Mesendoderm (in vitro differentiated cells): ENCODE measurements at regions not wholly inside any gene's neighbourhood (a gene's known extent, or its start where the extent isn't known, plus 50 kb on each side); places are given as distances from the start of the nearest gene placed in this dataset.
A peak's percentile ranks its signal among the peaks of the same experiment; 100 is the strongest.

Experiments used
- DNase-seq: peaks from one replicate; pipeline ENCODE4 v3.0.0; 2013
- H2AK5ac ChIP-seq: 2 replicates; pipeline ENCODE4 v1.6.1; 2013; ENCODE audit warnings: low read length, inconsistent platforms
- H2BK120ac ChIP-seq: 2 replicates; pipeline ENCODE4 v1.6.1; 2013; ENCODE audit warnings: low read depth, mild to moderate bottlenecking, low read length, moderate library complexity, mixed read lengths
- H2BK15ac ChIP-seq: replicated peaks from 2 replicates; pipeline ENCODE4 v1.6.1; 2013; ENCODE audit warnings: low read depth, mild to moderate bottlenecking, moderate library complexity
- H2BK5ac ChIP-seq: 2 replicates; pipeline ENCODE4 v1.6.1; 2013; ENCODE audit warnings: low read length, inconsistent platforms
- H3K18ac ChIP-seq: 2 replicates; pipeline ENCODE4 v1.6.1; 2013; ENCODE audit warnings: mild to moderate bottlenecking, low read length, mixed read lengths
- H3K23ac ChIP-seq: one replicate; pipeline ENCODE4 v1.6.1; 2013; ENCODE audit warnings: low read length
- H3K27ac ChIP-seq: 2 replicates; pipeline ENCODE4 v1.5.1; 2013; ENCODE audit warnings: low read depth, mild to moderate bottlenecking, inconsistent platforms, low read length, moderate library complexity
- H3K27me3 ChIP-seq: 2 replicates; pipeline ENCODE4 v1.6.1; 2013; ENCODE audit warnings: low read length, control low read depth, mild to moderate bottlenecking, inconsistent platforms; ENCODE audit not compliant: insufficient read depth, poor library complexity
- H3K36me3 ChIP-seq: 2 replicates; pipeline ENCODE4 v1.6.1; 2013; ENCODE audit warnings: low read length, inconsistent platforms; ENCODE audit not compliant: control insufficient read depth, insufficient read depth
- H3K4ac ChIP-seq: one replicate; pipeline ENCODE4 v1.6.1; 2013; ENCODE audit warnings: low read depth, mild to moderate bottlenecking, low read length, moderate library complexity
- H3K4me1 ChIP-seq: 2 replicates; pipeline ENCODE4 v1.6.1; 2013; ENCODE audit warnings: low read depth, low read length, inconsistent platforms; ENCODE audit not compliant: control insufficient read depth
- H3K4me2 ChIP-seq: 2 replicates; pipeline ENCODE4 v1.6.1; 2013; ENCODE audit warnings: low read length
- H3K4me3 ChIP-seq: 2 replicates; pipeline ENCODE4 v1.5.1; 2013; ENCODE audit warnings: mild to moderate bottlenecking, low read length
- H3K56ac ChIP-seq: one replicate; pipeline ENCODE4 v1.6.1; 2013; ENCODE audit warnings: low read length
- H3K79me1 ChIP-seq: 2 replicates; pipeline ENCODE4 v1.6.1; 2013; ENCODE audit warnings: low read length, inconsistent platforms
- H3K79me2 ChIP-seq: 2 replicates; pipeline ENCODE4 v1.6.1; 2013; ENCODE audit warnings: mild to moderate bottlenecking, low read length; ENCODE audit not compliant: control insufficient read depth, insufficient read depth
- H3K9ac ChIP-seq: 2 replicates; pipeline ENCODE4 v1.6.1; 2013; ENCODE audit warnings: low read length, inconsistent platforms
- H4K5ac ChIP-seq: one replicate; pipeline ENCODE4 v1.6.1; 2013; ENCODE audit warnings: low read length
- H4K8ac ChIP-seq: one replicate; pipeline ENCODE4 v1.6.1; 2013; ENCODE audit warnings: low read depth, mild to moderate bottlenecking, control low read depth, low read length, moderate library complexity
- WGBS: extraction: QIAGEN DNeasy Blood & Tissue Kit; methylation state at CpG from one replicate; pipeline ENCODE4 v1.1.7; 2013; ENCODE audit warnings: low lambda C conversion rate, missing lambda C conversion rate; ENCODE audit not compliant: insufficient coverage; ENCODE audit errors: extremely low coverage; 5-methylcytosine and 5-hydroxymethylcytosine counted together

DNA sequence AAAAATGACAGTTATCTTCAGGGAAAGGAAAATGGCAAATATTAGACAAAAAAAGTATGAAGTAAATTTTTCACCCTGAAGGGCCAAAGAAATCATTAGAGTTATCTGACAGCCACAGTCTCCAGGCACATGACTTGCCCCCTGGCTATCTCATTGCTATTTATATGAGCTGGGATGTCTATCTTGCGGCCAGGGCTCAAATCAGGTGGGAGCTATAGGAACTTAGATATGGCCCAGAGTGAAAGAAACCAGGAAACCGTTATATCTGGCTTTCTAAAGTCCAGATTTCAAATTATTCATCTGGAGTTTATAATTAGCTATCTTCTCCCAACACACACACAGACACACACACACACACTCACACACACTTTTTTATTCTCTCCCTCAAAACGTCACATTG lies 135.3 kb upstream of the EEF1E1 start:
- Histone ChIP-seq H3K36me3 (no peaks in the 10 kb centered on the region), H3K27ac (no peak overlapping the region), H3K4me1 (no peaks in the 10 kb centered on the region), H2BK5ac (no peak overlapping the region), H2BK15ac (no peak overlapping the region), H3K23ac (no peak overlapping the region), H3K27me3 (no peaks in the 10 kb centered on the region), H4K5ac (no peak overlapping the region), H2AK5ac (no peak overlapping the region), H3K79me1 (no peaks in the 10 kb centered on the region), H4K8ac (no peak overlapping the region), H3K4me2 (no peak overlapping the region), H3K56ac (no peak overlapping the region), H3K18ac (no peak overlapping the region), H3K79me2 (no peaks in the 10 kb centered on the region), H3K9ac (no peak overlapping the region), H3K4me3 (no peak overlapping the region), H2BK120ac (no peak overlapping the region), H3K4ac (no peak overlapping the region)
- 100% methylated on average over 1 of the region's 3 CpGs for WGBS
- no peak for DNase-seq

DNA sequence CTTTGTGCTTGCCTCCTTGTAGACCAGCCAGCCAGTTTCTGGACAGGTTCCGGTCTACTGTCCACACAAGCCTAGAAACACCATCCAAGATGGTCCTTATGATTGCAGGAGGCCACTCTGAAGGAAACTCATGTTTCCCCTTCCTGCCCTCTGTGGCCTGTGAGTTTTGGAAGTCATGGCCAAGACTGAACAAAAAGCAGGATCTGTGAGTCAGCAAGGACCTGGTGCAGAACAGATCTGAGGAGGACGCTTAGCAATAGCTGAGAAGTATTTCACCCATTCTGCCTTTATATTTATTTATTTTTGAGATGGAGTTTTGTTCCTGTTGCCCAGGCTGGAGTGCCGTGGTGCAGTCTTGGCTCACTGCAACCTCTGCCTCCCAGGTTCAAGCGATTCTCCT lies 134.6 kb upstream of the EEF1E1 start:
- Histone ChIP-seq H3K79me1 (no peaks in the 10 kb centered on the region), H2BK15ac (no peak overlapping the region), H4K5ac (no peak overlapping the region), H3K18ac (no peak overlapping the region), H3K23ac (no peak overlapping the region), H3K4me3 (no peak overlapping the region), H2BK5ac (no peak overlapping the region), H2AK5ac (no peak overlapping the region), H3K27ac (no peak overlapping the region), H3K4ac (no peak overlapping the region), H3K27me3 (no peaks in the 10 kb centered on the region), H2BK120ac (no peak overlapping the region), H3K4me1 (no peaks in the 10 kb centered on the region), H3K56ac (no peak overlapping the region), H3K9ac (no peak overlapping the region), H3K79me2 (no peaks in the 10 kb centered on the region), H3K4me2 (no peak overlapping the region), H4K8ac (no peak overlapping the region), H3K36me3 (no peaks in the 10 kb centered on the region)
- no CpG with 5 or more reads among the region's 4 CpGs for WGBS
- DNase-seq: no peak

DNA sequence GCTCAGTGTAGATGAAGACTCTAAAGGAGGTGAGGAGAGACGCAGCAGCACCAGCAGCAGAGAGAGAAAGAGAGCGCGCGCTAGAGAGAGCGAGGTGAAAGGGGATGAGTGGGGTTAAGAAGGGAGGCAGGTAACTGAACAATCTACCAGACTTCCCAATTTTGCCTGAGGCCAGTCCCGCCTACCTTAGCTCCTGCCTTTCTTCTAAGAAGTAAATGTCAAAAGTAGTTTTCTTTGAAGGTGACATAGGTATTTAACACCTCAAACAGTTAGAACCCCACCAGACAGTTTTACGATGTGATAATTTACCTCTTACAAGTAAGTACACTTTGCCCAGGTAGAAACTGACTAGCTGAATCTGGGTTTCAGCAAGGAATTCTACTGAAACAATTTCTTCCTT lies 132.0 kb upstream of the EEF1E1 start:
- Histone ChIP-seq H3K56ac (no peak overlapping the region), H3K4me1 (no peaks in the 10 kb centered on the region), H3K4ac (no peak overlapping the region), H3K79me1 (no peaks in the 10 kb centered on the region), H3K4me2 (no peak overlapping the region), H4K5ac (no peak overlapping the region), H3K4me3 (no peak overlapping the region), H2AK5ac (no peak overlapping the region), H3K36me3 (no peaks in the 10 kb centered on the region), H3K27ac (no peak overlapping the region), H2BK120ac (no peak overlapping the region), H3K18ac (no peak overlapping the region), H2BK15ac (no peak overlapping the region), H2BK5ac (no peak overlapping the region), H4K8ac (no peak overlapping the region), H3K79me2 (no peaks in the 10 kb centered on the region), H3K23ac (no peak overlapping the region), H3K9ac (no peak overlapping the region), H3K27me3 (no peaks in the 10 kb centered on the region)
- no CpG with 5 or more reads among the region's 7 CpGs for WGBS
- DNase-seq: peak; percentile 69

DNA sequence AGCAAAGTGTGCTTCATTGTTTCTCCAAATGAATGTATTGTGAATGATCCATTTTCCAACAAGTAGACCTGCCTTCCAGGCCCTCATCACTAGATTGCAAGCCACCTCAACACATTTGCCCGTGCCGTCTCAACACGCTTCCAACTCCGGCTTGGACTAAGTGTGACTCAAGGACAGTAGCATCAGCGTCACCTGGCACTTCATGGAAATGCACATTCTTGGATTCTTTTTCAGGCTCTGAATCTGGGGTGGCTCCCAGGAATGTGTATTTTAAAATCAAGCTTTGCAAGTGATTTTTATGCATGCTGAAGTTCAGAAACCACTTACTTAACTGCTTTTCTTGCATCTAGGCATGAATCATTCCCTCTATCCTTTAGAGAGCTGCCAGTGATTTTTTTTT lies 129.6 kb upstream of the EEF1E1 start:
- no peaks in the 10 kb centered on the region for H3K79me2 ChIP-seq
- DNase-seq: no peak
- H3K27me3 ChIP-seq: no peaks in the 10 kb centered on the region
- no peak overlapping the region for H3K18ac ChIP-seq
- H2AK5ac ChIP-seq: no peak overlapping the region
- H4K5ac ChIP-seq: no peak overlapping the region
- H3K56ac ChIP-seq: no peak overlapping the region
- no peaks in the 10 kb centered on the region for H3K36me3 ChIP-seq
- H3K4ac ChIP-seq: no peak overlapping the region
- H3K4me3 ChIP-seq: no peak overlapping the region
- H2BK15ac ChIP-seq: no peak overlapping the region
- no CpG with 5 or more reads among the region's 5 CpGs for WGBS
- H3K23ac ChIP-seq: no peak overlapping the region
- no peak overlapping the region for H3K27ac ChIP-seq
- H3K79me1 ChIP-seq: no peaks in the 10 kb centered on the region
- H3K4me1 ChIP-seq: no peaks in the 10 kb centered on the region
- no peak overlapping the region for H3K4me2 ChIP-seq
- H2BK5ac ChIP-seq: no peak overlapping the region
- no peak overlapping the region for H3K9ac ChIP-seq
- no peak overlapping the region for H4K8ac ChIP-seq
- H2BK120ac ChIP-seq: no peak overlapping the region

DNA sequence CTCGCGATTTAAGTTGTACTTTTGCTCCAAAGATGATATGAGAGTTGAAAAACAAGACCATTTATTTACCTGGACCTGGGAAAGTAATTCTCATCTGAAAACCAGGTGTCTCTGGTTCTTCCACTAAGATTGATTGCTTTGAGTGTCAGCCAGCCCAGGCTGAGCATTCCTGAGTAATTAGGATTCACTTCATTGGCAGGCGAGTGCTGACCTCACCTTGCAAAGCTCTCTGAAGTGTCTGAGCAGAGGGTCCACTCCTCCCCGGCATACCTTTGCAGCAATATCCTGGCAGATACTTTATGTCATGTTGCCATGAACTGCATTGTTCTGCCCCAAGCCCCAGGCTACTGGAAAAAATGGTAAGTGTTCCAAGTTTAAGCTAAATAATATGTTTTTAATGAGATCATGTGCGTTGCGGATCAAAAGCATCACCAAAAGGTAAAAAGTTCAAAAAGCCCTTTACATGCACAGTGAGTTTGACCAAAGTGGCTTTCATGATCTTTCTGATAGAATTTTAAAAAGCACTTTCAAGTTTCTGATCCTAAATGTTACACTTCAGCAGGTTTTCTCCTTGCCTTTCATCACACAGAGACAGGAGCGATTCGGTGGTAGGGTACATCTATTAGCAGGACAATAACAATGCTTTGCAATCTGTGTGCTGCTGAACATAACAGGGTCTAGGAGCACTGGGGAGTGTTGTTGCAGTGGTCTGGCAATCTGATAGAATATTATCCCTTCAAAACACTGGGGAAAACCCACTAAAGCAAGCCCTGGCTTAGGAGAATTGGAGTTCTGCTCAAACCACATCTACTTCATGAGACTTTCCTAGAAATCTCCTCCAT lies 127.8 kb upstream of the EEF1E1 start:
- Histone ChIP-seq H2BK120ac (no peak overlapping the region), H3K9ac (no peak overlapping the region), H4K8ac (no peak overlapping the region), H4K5ac (no peak overlapping the region), H3K23ac (no peak overlapping the region), H3K4me1 (no peaks in the 10 kb centered on the region), H3K18ac (no peak overlapping the region), H3K4me3 (no peak overlapping the region), H3K4ac (no peak overlapping the region), H3K79me2 (no peaks in the 10 kb centered on the region), H3K27me3 (no peaks in the 10 kb centered on the region), H2BK5ac (no peak overlapping the region), H2BK15ac (no peak overlapping the region), H3K56ac (no peak overlapping the region), H3K4me2 (no peak overlapping the region), H3K27ac (no peak overlapping the region), H2AK5ac (no peak overlapping the region), H3K79me1 (no peaks in the 10 kb centered on the region), H3K36me3 (no peaks in the 10 kb centered on the region)
- DNase-seq: peak; percentile 92
- WGBS: no CpG with 5 or more reads among the region's 8 CpGs

DNA sequence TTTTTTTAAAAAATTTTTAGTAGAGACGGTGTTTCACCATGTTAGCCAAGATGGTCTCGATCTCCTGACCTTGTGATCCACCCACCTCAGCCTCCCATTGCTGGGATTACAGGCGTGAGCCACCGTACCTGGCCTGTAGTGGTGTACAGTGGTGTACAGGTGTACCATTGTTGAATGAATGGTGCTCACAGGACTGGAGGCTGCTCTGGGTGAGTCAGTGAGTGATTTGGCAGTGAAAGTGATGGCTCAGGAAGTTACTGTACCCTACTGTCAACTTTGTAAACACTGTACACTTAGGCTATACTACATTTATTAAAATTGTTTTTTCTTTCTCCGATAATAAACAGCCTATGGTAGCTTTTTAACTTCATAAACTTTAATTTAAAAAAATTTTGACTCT lies 122.8 kb upstream of the EEF1E1 start:
- no CpG with 5 or more reads among the region's 5 CpGs for WGBS
- DNase-seq: no peak
- no peak overlapping the region for H3K4ac ChIP-seq

More for the DNA sequence above, 122.8 kb upstream of the EEF1E1 start:
- H3K27me3 ChIP-seq: no peaks in the 10 kb centered on the region
- no peak overlapping the region for H3K9ac ChIP-seq
- H2BK15ac ChIP-seq: no peak overlapping the region
- no peak overlapping the region for H3K56ac ChIP-seq
- no peak overlapping the region for H3K4me3 ChIP-seq
- no peak overlapping the region for H2BK5ac ChIP-seq
- H3K4me2 ChIP-seq: no peak overlapping the region
- H4K5ac ChIP-seq: no peak overlapping the region
- H3K18ac ChIP-seq: no peak overlapping the region
- no peak overlapping the region for H2AK5ac ChIP-seq
- no peaks in the 10 kb centered on the region for H3K36me3 ChIP-seq
- no peak overlapping the region for H4K8ac ChIP-seq
- no peak overlapping the region for H3K27ac ChIP-seq
- no peak overlapping the region for H3K23ac ChIP-seq
- H3K4me1 ChIP-seq: no peaks in the 10 kb centered on the region
- H3K79me2 ChIP-seq: no peaks in the 10 kb centered on the region
- H2BK120ac ChIP-seq: no peak overlapping the region
- no peaks in the 10 kb centered on the region for H3K79me1 ChIP-seq
